ENCODE measurements at regions not wholly inside any gene's neighbourhood (a gene's known extent, or its start where the extent isn't known, plus 50 kb on each side); places are given as distances from the start of the nearest gene placed in this dataset.
"Not testable (repeated sequence)": the region's sequence is repeated elsewhere in the genome, so short reads cannot be mapped to it uniquely, and the experiment has no call there.

- H3K9ac ChIP-seq (ENCODE audit: low read depth, low read length) = no peak overlapping the region
- no peaks in the 10 kb centered on the region for H3K27me3 ChIP-seq (ENCODE audit: control insufficient read depth, insufficient read depth, low read length)
These were observed 885.9 kb downstream of the EFNA5 start for GRCh38 chr5:106784846-106785245.

GRCh38 chr5:106780355-106780754, 890.4 kb downstream of the EFNA5 start:
- Histone ChIP-seq H3K27me3 (ENCODE audit: control insufficient read depth, insufficient read depth, low read length) (no peaks in the 10 kb centered on the region), H3K9ac (ENCODE audit: low read depth, low read length) (no peak overlapping the region), H3K4me3 (ENCODE audit: low read length) (no peak overlapping the region), H3K4me1 (ENCODE audit: control insufficient read depth, insufficient read depth, low read length) (no peaks in the 10 kb centered on the region), H3K36me3 (ENCODE audit: insufficient read depth, low read length) (no peaks in the 10 kb centered on the region), H3K4me2 (ENCODE audit: low read length) (no peak overlapping the region), H3K9me3 (replicated peaks; ENCODE audit: low read length) (no peaks in the 10 kb centered on the region)

More at GRCh38 chr5:106784846-106785245, 885.9 kb downstream of the EFNA5 start:
- Histone ChIP-seq H3K9me3 (replicated peaks; ENCODE audit: low read length) (no peaks in the 10 kb centered on the region), H3K36me3 (ENCODE audit: insufficient read depth, low read length) (no peaks in the 10 kb centered on the region), H3K4me3 (ENCODE audit: low read length) (no peak overlapping the region), H3K4me2 (ENCODE audit: low read length) (no peak overlapping the region), H3K4me1 (ENCODE audit: control insufficient read depth, insufficient read depth, low read length) (no peaks in the 10 kb centered on the region)

DNA sequence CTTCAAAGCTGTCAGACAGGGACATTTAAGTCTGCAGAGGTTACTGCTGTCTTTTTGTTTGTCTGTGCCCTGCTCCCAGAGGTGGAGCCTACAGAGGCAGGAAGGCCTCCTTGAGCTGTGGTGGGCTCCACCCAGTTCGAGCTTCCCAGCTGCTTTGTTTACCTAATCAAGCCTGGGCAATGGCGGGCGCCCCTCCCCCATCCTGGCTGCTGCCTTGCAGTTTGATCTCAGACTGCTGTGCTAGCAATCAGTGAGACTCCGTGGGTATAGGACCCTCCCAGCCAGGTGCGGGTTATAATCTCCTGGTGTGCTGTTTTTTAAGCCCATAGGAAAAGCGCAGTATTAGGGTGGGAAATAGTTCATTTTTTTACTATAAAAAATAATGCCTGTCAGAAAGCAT, 894.2 kb downstream of the EFNA5 start:
- not testable (repeated sequence) for H3K4me2 ChIP-seq (ENCODE audit: low read length); H3K9me3 ChIP-seq (replicated peaks; ENCODE audit: low read length); H3K4me1 ChIP-seq (ENCODE audit: control insufficient read depth, insufficient read depth, low read length); H3K9ac ChIP-seq (ENCODE audit: low read depth, low read length); H3K27me3 ChIP-seq (ENCODE audit: control insufficient read depth, insufficient read depth, low read length); H3K36me3 ChIP-seq (ENCODE audit: insufficient read depth, low read length); H3K4me3 ChIP-seq (ENCODE audit: low read length)

DNA sequence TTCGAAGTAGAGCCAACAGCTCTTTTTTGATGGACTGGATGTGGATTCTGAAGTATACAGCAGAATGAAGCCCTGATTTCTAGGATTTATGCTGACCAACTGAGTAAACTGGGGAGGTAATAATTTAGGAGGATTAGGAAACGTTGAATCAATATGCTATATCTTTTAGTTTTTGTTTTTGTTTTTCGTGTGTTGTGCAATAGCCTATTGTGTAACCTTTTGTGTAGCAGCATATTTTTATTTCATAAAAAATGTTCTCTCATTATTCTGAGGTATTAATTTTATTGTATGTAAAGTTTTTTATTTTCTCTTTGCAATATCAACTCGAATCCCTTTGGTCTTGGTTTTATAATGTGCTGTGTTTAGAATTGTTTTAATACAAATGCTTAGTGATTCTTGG, 902.3 kb downstream of the EFNA5 start:
- no peaks in the 10 kb centered on the region for H3K9me3 ChIP-seq (replicated peaks; ENCODE audit: low read length)

GRCh38 chr5:106766916-106767315, 903.8 kb downstream of the EFNA5 start:
- Histone ChIP-seq H3K4me2 (ENCODE audit: low read length) (no peak overlapping the region), H3K4me1 (ENCODE audit: control insufficient read depth, insufficient read depth, low read length) (no peaks in the 10 kb centered on the region), H3K9ac (ENCODE audit: low read depth, low read length) (no peak overlapping the region), H3K36me3 (ENCODE audit: insufficient read depth, low read length) (no peaks in the 10 kb centered on the region), H3K4me3 (ENCODE audit: low read length) (no peak overlapping the region), H3K9me3 (replicated peaks; ENCODE audit: low read length) (no peaks in the 10 kb centered on the region), H3K27me3 (ENCODE audit: control insufficient read depth, insufficient read depth, low read length) (no peaks in the 10 kb centered on the region)

More for the DNA sequence above, 902.3 kb downstream of the EFNA5 start:
- Histone ChIP-seq H3K9ac (ENCODE audit: low read depth, low read length) (no peak overlapping the region), H3K4me1 (ENCODE audit: control insufficient read depth, insufficient read depth, low read length) (no peaks in the 10 kb centered on the region), H3K4me2 (ENCODE audit: low read length) (no peak overlapping the region), H3K36me3 (ENCODE audit: insufficient read depth, low read length) (no peaks in the 10 kb centered on the region), H3K4me3 (ENCODE audit: low read length) (no peak overlapping the region), H3K27me3 (ENCODE audit: control insufficient read depth, insufficient read depth, low read length) (no peaks in the 10 kb centered on the region)

GRCh38 chr5:106759581-106759980, 911.2 kb downstream of the EFNA5 start:
- H3K4me1 ChIP-seq (ENCODE audit: control insufficient read depth, insufficient read depth, low read length) = no peaks in the 10 kb centered on the region
- H3K4me3 ChIP-seq (ENCODE audit: low read length) = no peak overlapping the region
- H3K9me3 ChIP-seq (replicated peaks; ENCODE audit: low read length) = no peaks in the 10 kb centered on the region
- H3K4me2 ChIP-seq (ENCODE audit: low read length) = no peak overlapping the region
- H3K36me3 ChIP-seq (ENCODE audit: insufficient read depth, low read length) = no peaks in the 10 kb centered on the region
- H3K27me3 ChIP-seq (ENCODE audit: control insufficient read depth, insufficient read depth, low read length) = no peaks in the 10 kb centered on the region
- no peak overlapping the region for H3K9ac ChIP-seq (ENCODE audit: low read depth, low read length)

- Histone ChIP-seq H3K4me3 (ENCODE audit: low read length) (no peak overlapping the region), H3K9ac (ENCODE audit: low read depth, low read length) (no peak overlapping the region), H3K9me3 (replicated peaks; ENCODE audit: low read length) (no peaks in the 10 kb centered on the region), H3K36me3 (ENCODE audit: insufficient read depth, low read length) (no peaks in the 10 kb centered on the region), H3K4me2 (ENCODE audit: low read length) (no peak overlapping the region), H3K4me1 (ENCODE audit: control insufficient read depth, insufficient read depth, low read length) (no peaks in the 10 kb centered on the region), H3K27me3 (ENCODE audit: control insufficient read depth, insufficient read depth, low read length) (no peaks in the 10 kb centered on the region)
These were observed 911.6 kb downstream of the EFNA5 start for GRCh38 chr5:106759152-106759551.

GRCh38 chr5:106757672-106758071, 913.1 kb downstream of the EFNA5 start:
- Histone ChIP-seq H3K4me1 (ENCODE audit: control insufficient read depth, insufficient read depth, low read length) (no peaks in the 10 kb centered on the region), H3K27me3 (ENCODE audit: control insufficient read depth, insufficient read depth, low read length) (no peaks in the 10 kb centered on the region), H3K9ac (ENCODE audit: low read depth, low read length) (no peak overlapping the region), H3K36me3 (ENCODE audit: insufficient read depth, low read length) (no peaks in the 10 kb centered on the region), H3K4me3 (ENCODE audit: low read length) (no peak overlapping the region), H3K4me2 (ENCODE audit: low read length) (no peak overlapping the region), H3K9me3 (replicated peaks; ENCODE audit: low read length) (no peaks in the 10 kb centered on the region)

GRCh38 chr5:106755789-106756188, 914.9 kb downstream of the EFNA5 start:
- Histone ChIP-seq H3K4me3 (ENCODE audit: low read length) (no peak overlapping the region), H3K9ac (ENCODE audit: low read depth, low read length) (no peak overlapping the region), H3K9me3 (replicated peaks; ENCODE audit: low read length) (no peaks in the 10 kb centered on the region), H3K27me3 (ENCODE audit: control insufficient read depth, insufficient read depth, low read length) (no peaks in the 10 kb centered on the region), H3K4me1 (ENCODE audit: control insufficient read depth, insufficient read depth, low read length) (no peaks in the 10 kb centered on the region), H3K36me3 (ENCODE audit: insufficient read depth, low read length) (no peaks in the 10 kb centered on the region), H3K4me2 (ENCODE audit: low read length) (no peak overlapping the region)

GRCh38 chr5:106755066-106755465, 915.7 kb downstream of the EFNA5 start:
- Histone ChIP-seq H3K27me3 (ENCODE audit: control insufficient read depth, insufficient read depth, low read length) (no peaks in the 10 kb centered on the region), H3K4me1 (ENCODE audit: control insufficient read depth, insufficient read depth, low read length) (no peaks in the 10 kb centered on the region), H3K9me3 (replicated peaks; ENCODE audit: low read length) (no peaks in the 10 kb centered on the region), H3K9ac (ENCODE audit: low read depth, low read length) (no peak overlapping the region), H3K4me2 (ENCODE audit: low read length) (no peak overlapping the region), H3K4me3 (ENCODE audit: low read length) (no peak overlapping the region), H3K36me3 (ENCODE audit: insufficient read depth, low read length) (no peaks in the 10 kb centered on the region)

- H3K9me3 ChIP-seq (replicated peaks; ENCODE audit: low read length) = no peaks in the 10 kb centered on the region
- no peaks in the 10 kb centered on the region for H3K27me3 ChIP-seq (ENCODE audit: control insufficient read depth, insufficient read depth, low read length)
- no peaks in the 10 kb centered on the region for H3K4me1 ChIP-seq (ENCODE audit: control insufficient read depth, insufficient read depth, low read length)
- no peak overlapping the region for H3K4me3 ChIP-seq (ENCODE audit: low read length)
- H3K9ac ChIP-seq (ENCODE audit: low read depth, low read length) = no peak overlapping the region
- no peak overlapping the region for H3K4me2 ChIP-seq (ENCODE audit: low read length)
- no peaks in the 10 kb centered on the region for H3K36me3 ChIP-seq (ENCODE audit: insufficient read depth, low read length)
These were observed 920.9 kb downstream of the EFNA5 start for GRCh38 chr5:106749826-106750225.

GRCh38 chr5:106739127-106739526, 931.6 kb downstream of the EFNA5 start:
- Histone ChIP-seq H3K36me3 (ENCODE audit: insufficient read depth, low read length) (no peaks in the 10 kb centered on the region), H3K27me3 (ENCODE audit: control insufficient read depth, insufficient read depth, low read length) (no peaks in the 10 kb centered on the region), H3K9me3 (replicated peaks; ENCODE audit: low read length) (no peaks in the 10 kb centered on the region), H3K4me3 (ENCODE audit: low read length) (no peak overlapping the region), H3K9ac (ENCODE audit: low read depth, low read length) (no peak overlapping the region), H3K4me2 (ENCODE audit: low read length) (no peak overlapping the region), H3K4me1 (ENCODE audit: control insufficient read depth, insufficient read depth, low read length) (no peaks in the 10 kb centered on the region)

Data from skeletal muscle satellite cell (primary cell).